ENCODE measurements at regions not wholly inside any gene's neighbourhood (a gene's known extent, or its start where the extent isn't known, plus 50 kb on each side); places are given as distances from the start of the nearest gene placed in this dataset.
"Not testable (repeated sequence)": the region's sequence is repeated elsewhere in the genome, so short reads cannot be mapped to it uniquely, and the experiment has no call there.

GRCh38 chr7:79952399-79952798 is 182.2 kb upstream of the GNAI1 start:
- no peak for DNase-seq

- no peak for DNase-seq
These were observed 183.2 kb upstream of the GNAI1 start for GRCh38 chr7:79951415-79951814.

- no peak for DNase-seq
These were observed 184.9 kb upstream of the GNAI1 start for GRCh38 chr7:79949778-79950177.

- no peak for DNase-seq
These were observed 198.2 kb upstream of the GNAI1 start for GRCh38 chr7:79936281-79936983.

GRCh38 chr7:79934727-79935126 is 199.9 kb upstream of the GNAI1 start:
- no peak for DNase-seq

- no peak for DNase-seq
These were observed 201.5 kb upstream of the GNAI1 start for GRCh38 chr7:79933144-79933543.

GRCh38 chr7:79930604-79931003 is 204.0 kb upstream of the GNAI1 start:
- no peak for DNase-seq

- DNase-seq: no peak
These were observed 207.5 kb upstream of the GNAI1 start for GRCh38 chr7:79927116-79927515.

- no peak for DNase-seq
These were observed 210.7 kb upstream of the GNAI1 start for GRCh38 chr7:79923953-79924352.

GRCh38 chr7:79922894-79923293 is 211.7 kb upstream of the GNAI1 start:
- DNase-seq: no peak

GRCh38 chr7:79921976-79922375 is 212.7 kb upstream of the GNAI1 start:
- DNase-seq: no peak

GRCh38 chr7:79918632-79919031 is 216.0 kb upstream of the GNAI1 start:
- DNase-seq: not testable (repeated sequence)

- DNase-seq: not testable (repeated sequence)
These were observed 219.3 kb upstream of the GNAI1 start for GRCh38 chr7:79915346-79915745.

- DNase-seq: no peak
These were observed 222.4 kb upstream of the GNAI1 start for GRCh38 chr7:79912213-79912633.

- DNase-seq: no peak
These were observed 223.2 kb upstream of the GNAI1 start for GRCh38 chr7:79911420-79911819.

GRCh38 chr7:79909176-79909575 is 225.5 kb upstream of the GNAI1 start:
- no peak for DNase-seq

- DNase-seq: no peak
These were observed 237.5 kb upstream of the GNAI1 start for GRCh38 chr7:79897166-79897565.

- no peak for DNase-seq
These were observed 240.6 kb upstream of the GNAI1 start for GRCh38 chr7:79893991-79894390.

GRCh38 chr7:79882922-79883321 is 251.7 kb upstream of the GNAI1 start:
- no peak for DNase-seq

- DNase-seq: no peak
These were observed 254.3 kb upstream of the GNAI1 start for GRCh38 chr7:79880312-79880711.

GRCh38 chr7:79877874-79878465 is 256.7 kb upstream of the GNAI1 start:
- DNase-seq: no peak

GRCh38 chr7:79876848-79877252 is 257.8 kb upstream of the GNAI1 start:
- DNase-seq: no peak

GRCh38 chr7:79874797-79875196 is 259.8 kb upstream of the GNAI1 start:
- DNase-seq: no peak

GRCh38 chr7:79872176-79872575 is 262.5 kb upstream of the GNAI1 start:
- no peak for DNase-seq

GRCh38 chr7:79868010-79868409 is 266.6 kb upstream of the GNAI1 start:
- no peak for DNase-seq
